ENCODE measurements at regions not wholly inside any gene's neighbourhood (a gene's known extent, or its start where the extent isn't known, plus 50 kb on each side); places are given as distances from the start of the nearest gene placed in this dataset.

DNA sequence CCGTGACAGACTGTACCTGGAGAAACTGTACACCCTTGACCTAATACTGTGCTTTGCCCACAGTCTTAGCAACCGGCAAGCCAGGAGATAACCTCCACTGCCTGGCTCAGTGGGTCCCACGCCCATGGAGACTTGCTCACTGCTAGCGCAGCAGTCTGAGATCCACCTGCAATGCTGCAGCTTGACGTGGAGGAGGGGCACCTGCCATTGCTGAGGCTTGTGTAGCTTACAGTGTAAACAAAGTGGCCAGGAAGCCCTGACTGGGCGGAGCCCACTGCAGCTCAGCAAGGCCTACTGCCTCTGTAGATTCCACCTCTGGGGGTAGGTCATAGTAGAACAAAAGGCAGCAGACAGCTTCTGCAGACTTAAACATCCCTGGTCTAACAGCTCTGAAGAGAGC is 189.3 kb downstream of the EDEM1 start (continued):
- TF ChIP-seq FOXO1 (CRISPR knock-in tag; IDR thresholded peaks at IDR 0.05) (0 out of 2 replicates have a peak, but pooled peaks have one; percentile 42), ZMYM2 (CRISPR knock-in tag; IDR thresholded peaks at IDR 0.05) (no peak), USF2 (IDR thresholded peaks at IDR 0.05; ENCODE audit: low read depth, low read length) (no peak), USF2 (CRISPR knock-in tag; IDR thresholded peaks at IDR 0.05; ENCODE audit: borderline replicate concordance) (no peak), CBX2 (IDR thresholded peaks at IDR 0.05; ENCODE audit: low read depth, low read length) (no peak), CBX2 (CRISPR knock-in tag; IDR thresholded peaks at IDR 0.05; ENCODE audit: low read depth) (no peak), ZNF34 (CRISPR knock-in tag; IDR thresholded peaks at IDR 0.05; ENCODE audit: borderline replicate concordance) (no peak), AKAP8 (CRISPR knock-in tag; IDR thresholded peaks at IDR 0.05) (no peak), NFYC (CRISPR knock-in tag; IDR thresholded peaks at IDR 0.05) (no peak), ZSCAN9 (CRISPR knock-in tag; IDR thresholded peaks at IDR 0.05; ENCODE audit: borderline replicate concordance) (no peak), TBX2 (CRISPR knock-in tag; IDR thresholded peaks at IDR 0.05; ENCODE audit: borderline replicate concordance) (peak; percentile 55; the same call in 1 of the 2 replicates), ZKSCAN5 (CRISPR knock-in tag; IDR thresholded peaks at IDR 0.05) (no peak), PRDM4 (CRISPR knock-in tag; IDR thresholded peaks at IDR 0.05; ENCODE audit: borderline replicate concordance) (no peak), ZNF124 (CRISPR knock-in tag; IDR thresholded peaks at IDR 0.05) (no peak), IKZF5 (CRISPR knock-in tag; IDR thresholded peaks at IDR 0.05) (peak; percentile 20; the same call in 1 of the 2 replicates), HMGA1 (CRISPR knock-in tag; conservative IDR thresholded peaks at IDR 0.05) (no peak)
- TF ChIP-seq, protein P1, sequence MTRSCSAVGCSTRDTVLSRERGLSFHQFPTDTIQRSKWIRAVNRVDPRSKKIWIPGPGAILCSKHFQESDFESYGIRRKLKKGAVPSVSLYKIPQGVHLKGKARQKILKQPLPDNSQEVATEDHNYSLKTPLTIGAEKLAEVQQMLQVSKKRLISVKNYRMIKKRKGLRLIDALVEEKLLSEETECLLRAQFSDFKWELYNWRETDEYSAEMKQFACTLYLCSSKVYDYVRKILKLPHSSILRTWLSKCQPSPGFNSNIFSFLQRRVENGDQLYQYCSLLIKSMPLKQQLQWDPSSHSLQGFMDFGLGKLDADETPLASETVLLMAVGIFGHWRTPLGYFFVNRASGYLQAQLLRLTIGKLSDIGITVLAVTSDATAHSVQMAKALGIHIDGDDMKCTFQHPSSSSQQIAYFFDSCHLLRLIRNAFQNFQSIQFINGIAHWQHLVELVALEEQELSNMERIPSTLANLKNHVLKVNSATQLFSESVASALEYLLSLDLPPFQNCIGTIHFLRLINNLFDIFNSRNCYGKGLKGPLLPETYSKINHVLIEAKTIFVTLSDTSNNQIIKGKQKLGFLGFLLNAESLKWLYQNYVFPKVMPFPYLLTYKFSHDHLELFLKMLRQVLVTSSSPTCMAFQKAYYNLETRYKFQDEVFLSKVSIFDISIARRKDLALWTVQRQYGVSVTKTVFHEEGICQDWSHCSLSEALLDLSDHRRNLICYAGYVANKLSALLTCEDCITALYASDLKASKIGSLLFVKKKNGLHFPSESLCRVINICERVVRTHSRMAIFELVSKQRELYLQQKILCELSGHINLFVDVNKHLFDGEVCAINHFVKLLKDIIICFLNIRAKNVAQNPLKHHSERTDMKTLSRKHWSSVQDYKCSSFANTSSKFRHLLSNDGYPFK (CRISPR knock-in tag; IDR thresholded peaks at IDR 0.05; ENCODE audit: borderline replicate concordance) = peak; percentile 66; the same call in 1 of the 2 replicates
- TF ChIP-seq, protein P2, sequence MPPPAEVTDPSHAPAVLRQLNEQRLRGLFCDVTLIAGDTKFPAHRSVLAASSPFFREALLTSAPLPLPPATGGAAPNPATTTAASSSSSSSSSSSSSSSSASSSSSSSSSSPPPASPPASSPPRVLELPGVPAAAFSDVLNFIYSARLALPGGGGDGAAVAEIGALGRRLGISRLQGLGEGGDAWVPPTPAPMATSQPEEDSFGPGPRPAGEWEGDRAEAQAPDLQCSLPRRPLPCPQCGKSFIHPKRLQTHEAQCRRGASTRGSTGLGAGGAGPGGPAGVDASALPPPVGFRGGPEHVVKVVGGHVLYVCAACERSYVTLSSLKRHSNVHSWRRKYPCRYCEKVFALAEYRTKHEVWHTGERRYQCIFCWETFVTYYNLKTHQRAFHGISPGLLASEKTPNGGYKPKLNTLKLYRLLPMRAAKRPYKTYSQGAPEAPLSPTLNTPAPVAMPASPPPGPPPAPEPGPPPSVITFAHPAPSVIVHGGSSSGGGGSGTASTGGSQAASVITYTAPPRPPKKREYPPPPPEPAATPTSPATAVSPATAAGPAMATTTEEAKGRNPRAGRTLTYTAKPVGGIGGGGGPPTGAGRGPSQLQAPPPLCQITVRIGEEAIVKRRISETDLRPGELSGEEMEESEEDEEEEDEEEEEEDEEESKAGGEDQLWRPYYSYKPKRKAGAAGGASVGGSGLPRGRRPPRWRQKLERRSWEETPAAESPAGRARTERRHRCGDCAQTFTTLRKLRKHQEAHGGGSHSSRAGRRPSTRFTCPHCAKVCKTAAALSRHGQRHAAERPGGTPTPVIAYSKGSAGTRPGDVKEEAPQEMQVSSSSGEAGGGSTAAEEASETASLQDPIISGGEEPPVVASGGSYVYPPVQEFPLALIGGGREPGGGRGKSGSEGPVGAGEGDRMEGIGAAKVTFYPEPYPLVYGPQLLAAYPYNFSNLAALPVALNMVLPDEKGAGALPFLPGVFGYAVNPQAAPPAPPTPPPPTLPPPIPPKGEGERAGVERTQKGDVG (CRISPR knock-in tag; IDR thresholded peaks at IDR 0.05; ENCODE audit: borderline replicate concordance) = 0 out of 2 replicates have a peak, but pooled peaks have one; percentile 33
